ENCODE measurements at regions not wholly inside any gene's neighbourhood (a gene's known extent, or its start where the extent isn't known, plus 50 kb on each side); places are given as distances from the start of the nearest gene placed in this dataset.

DNA sequence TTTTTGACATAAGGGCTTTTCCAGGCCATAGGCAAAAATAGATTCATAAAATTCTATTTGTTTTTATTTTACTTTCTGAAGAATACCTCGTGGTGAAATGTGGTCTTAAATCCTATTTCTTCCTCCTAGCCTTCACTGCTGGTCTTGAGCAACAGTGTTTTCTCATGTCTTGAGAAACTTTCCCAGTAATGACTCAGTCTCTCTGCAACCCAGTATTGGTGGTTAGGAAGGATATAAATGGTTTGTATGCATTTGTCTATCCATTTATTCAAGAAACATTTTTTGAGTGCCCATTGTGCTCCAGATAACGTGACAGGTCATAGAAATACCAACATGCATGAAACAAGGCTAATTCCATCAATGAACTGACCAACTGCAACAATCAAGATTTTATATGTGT is 213.9 kb downstream of the TMEM114 start:
- no peaks in the 10 kb centered on the region for H3K36me3 Mint-ChIP-seq (ENCODE audit: low read depth)
- no peak for ATAC-seq
- no peaks in the 10 kb centered on the region for H3K36me3 ChIP-seq (ENCODE audit: insufficient read depth)
- no peaks in the 10 kb centered on the region for H3K27me3 ChIP-seq (ENCODE audit: insufficient read depth)
- no peak overlapping the region for H3K4me2 ChIP-seq
- no peaks in the 10 kb centered on the region for H3K79me2 ChIP-seq (replicated peaks; ENCODE audit: insufficient read depth)
- H3K4me3 ChIP-seq, result no peak overlapping the region
- H3K27me3 Mint-ChIP-seq (ENCODE audit: insufficient read depth, low read depth, poor library complexity), result no peaks in the 10 kb centered on the region
- H3K27ac Mint-ChIP-seq, result no peak overlapping the region
- H3K9me3 Mint-ChIP-seq, result peaks cover 2% of the 10 kb centered on the region; the same call in 2 of the 3 replicates
- no peaks in the 10 kb centered on the region for H4K20me1 ChIP-seq (replicated peaks; ENCODE audit: insufficient read depth)
- H2AFZ ChIP-seq, result no peak overlapping the region
- H3F3A ChIP-seq (replicated peaks; ENCODE audit: low read depth), result no peaks in the 10 kb centered on the region
- H3K4me1 Mint-ChIP-seq, result peaks cover 4% of the 10 kb centered on the region; the same call in 2 of the 3 replicates
- H3K27ac ChIP-seq (ENCODE audit: low read depth), result no peak overlapping the region
- H3K9me2 ChIP-seq (ENCODE audit: insufficient read depth), result peaks cover 3% of the 10 kb centered on the region; the same call in 1 of the 2 replicates
- TF ChIP-seq JUNB (IDR thresholded peaks at IDR 0.05; ENCODE audit: unreplicated experiment), result no peak
- no peak for TF ChIP-seq CREB1 (CRISPR knock-in tag; IDR thresholded peaks at IDR 0.05; ENCODE audit: low read depth)
- TF ChIP-seq, protein P1, sequence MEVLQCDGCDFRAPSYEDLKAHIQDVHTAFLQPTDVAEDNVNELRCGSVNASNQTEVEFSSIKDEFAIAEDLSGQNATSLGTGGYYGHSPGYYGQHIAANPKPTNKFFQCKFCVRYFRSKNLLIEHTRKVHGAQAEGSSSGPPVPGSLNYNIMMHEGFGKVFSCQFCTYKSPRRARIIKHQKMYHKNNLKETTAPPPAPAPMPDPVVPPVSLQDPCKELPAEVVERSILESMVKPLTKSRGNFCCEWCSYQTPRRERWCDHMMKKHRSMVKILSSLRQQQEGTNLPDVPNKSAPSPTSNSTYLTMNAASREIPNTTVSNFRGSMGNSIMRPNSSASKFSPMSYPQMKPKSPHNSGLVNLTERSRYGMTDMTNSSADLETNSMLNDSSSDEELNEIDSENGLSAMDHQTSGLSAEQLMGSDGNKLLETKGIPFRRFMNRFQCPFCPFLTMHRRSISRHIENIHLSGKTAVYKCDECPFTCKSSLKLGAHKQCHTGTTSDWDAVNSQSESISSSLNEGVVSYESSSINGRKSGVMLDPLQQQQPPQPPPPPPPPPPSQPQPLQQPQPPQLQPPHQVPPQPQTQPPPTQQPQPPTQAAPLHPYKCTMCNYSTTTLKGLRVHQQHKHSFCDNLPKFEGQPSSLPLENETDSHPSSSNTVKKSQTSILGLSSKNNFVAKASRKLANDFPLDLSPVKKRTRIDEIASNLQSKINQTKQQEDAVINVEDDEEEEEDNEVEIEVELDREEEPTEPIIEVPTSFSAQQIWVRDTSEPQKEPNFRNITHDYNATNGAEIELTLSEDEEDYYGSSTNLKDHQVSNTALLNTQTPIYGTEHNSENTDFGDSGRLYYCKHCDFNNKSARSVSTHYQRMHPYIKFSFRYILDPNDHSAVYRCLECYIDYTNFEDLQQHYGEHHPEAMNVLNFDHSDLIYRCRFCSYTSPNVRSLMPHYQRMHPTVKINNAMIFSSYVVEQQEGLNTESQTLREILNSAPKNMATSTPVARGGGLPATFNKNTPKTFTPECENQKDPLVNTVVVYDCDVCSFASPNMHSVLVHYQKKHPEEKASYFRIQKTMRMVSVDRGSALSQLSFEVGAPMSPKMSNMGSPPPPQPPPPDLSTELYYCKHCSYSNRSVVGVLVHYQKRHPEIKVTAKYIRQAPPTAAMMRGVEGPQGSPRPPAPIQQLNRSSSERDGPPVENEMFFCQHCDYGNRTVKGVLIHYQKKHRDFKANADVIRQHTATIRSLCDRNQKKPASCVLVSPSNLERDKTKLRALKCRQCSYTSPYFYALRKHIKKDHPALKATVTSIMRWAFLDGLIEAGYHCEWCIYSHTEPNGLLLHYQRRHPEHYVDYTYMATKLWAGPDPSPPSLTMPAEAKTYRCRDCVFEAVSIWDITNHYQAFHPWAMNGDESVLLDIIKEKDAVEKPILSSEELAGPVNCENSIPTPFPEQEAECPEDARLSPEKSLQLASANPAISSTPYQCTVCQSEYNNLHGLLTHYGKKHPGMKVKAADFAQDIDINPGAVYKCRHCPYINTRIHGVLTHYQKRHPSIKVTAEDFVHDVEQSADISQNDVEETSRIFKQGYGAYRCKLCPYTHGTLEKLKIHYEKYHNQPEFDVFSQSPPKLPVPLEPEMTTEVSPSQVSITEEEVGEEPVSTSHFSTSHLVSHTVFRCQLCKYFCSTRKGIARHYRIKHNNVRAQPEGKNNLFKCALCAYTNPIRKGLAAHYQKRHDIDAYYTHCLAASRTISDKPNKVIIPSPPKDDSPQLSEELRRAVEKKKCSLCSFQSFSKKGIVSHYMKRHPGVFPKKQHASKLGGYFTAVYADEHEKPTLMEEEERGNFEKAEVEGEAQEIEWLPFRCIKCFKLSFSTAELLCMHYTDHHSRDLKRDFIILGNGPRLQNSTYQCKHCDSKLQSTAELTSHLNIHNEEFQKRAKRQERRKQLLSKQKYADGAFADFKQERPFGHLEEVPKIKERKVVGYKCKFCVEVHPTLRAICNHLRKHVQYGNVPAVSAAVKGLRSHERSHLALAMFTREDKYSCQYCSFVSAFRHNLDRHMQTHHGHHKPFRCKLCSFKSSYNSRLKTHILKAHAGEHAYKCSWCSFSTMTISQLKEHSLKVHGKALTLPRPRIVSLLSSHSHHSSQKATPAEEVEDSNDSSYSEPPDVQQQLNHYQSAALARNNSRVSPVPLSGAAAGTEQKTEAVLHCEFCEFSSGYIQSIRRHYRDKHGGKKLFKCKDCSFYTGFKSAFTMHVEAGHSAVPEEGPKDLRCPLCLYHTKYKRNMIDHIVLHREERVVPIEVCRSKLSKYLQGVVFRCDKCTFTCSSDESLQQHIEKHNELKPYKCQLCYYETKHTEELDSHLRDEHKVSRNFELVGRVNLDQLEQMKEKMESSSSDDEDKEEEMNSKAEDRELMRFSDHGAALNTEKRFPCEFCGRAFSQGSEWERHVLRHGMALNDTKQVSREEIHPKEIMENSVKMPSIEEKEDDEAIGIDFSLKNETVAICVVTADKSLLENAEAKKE (CRISPR knock-in tag; IDR thresholded peaks at IDR 0.05), result no peak
- TF ChIP-seq, protein P2, sequence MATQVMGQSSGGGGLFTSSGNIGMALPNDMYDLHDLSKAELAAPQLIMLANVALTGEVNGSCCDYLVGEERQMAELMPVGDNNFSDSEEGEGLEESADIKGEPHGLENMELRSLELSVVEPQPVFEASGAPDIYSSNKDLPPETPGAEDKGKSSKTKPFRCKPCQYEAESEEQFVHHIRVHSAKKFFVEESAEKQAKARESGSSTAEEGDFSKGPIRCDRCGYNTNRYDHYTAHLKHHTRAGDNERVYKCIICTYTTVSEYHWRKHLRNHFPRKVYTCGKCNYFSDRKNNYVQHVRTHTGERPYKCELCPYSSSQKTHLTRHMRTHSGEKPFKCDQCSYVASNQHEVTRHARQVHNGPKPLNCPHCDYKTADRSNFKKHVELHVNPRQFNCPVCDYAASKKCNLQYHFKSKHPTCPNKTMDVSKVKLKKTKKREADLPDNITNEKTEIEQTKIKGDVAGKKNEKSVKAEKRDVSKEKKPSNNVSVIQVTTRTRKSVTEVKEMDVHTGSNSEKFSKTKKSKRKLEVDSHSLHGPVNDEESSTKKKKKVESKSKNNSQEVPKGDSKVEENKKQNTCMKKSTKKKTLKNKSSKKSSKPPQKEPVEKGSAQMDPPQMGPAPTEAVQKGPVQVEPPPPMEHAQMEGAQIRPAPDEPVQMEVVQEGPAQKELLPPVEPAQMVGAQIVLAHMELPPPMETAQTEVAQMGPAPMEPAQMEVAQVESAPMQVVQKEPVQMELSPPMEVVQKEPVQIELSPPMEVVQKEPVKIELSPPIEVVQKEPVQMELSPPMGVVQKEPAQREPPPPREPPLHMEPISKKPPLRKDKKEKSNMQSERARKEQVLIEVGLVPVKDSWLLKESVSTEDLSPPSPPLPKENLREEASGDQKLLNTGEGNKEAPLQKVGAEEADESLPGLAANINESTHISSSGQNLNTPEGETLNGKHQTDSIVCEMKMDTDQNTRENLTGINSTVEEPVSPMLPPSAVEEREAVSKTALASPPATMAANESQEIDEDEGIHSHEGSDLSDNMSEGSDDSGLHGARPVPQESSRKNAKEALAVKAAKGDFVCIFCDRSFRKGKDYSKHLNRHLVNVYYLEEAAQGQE (IDR thresholded peaks at IDR 0.05; ENCODE audit: unreplicated experiment), result no peak
- no peak for TF ChIP-seq EZH2 (IDR thresholded peaks at IDR 0.05; ENCODE audit: low read depth, unreplicated experiment)
- TF ChIP-seq STAT1 (IDR thresholded peaks at IDR 0.05; ENCODE audit: unreplicated experiment), result no peak
- TF ChIP-seq EZH2phosphoT487 (IDR thresholded peaks at IDR 0.05; ENCODE audit: unreplicated experiment), result no peak
- TF ChIP-seq, protein P3, sequence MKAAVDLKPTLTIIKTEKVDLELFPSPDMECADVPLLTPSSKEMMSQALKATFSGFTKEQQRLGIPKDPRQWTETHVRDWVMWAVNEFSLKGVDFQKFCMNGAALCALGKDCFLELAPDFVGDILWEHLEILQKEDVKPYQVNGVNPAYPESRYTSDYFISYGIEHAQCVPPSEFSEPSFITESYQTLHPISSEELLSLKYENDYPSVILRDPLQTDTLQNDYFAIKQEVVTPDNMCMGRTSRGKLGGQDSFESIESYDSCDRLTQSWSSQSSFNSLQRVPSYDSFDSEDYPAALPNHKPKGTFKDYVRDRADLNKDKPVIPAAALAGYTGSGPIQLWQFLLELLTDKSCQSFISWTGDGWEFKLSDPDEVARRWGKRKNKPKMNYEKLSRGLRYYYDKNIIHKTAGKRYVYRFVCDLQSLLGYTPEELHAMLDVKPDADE (IDR thresholded peaks at IDR 0.05), result no peak
- no peak for TF ChIP-seq NANOG (IDR thresholded peaks at IDR 0.05; ENCODE audit: borderline replicate concordance)
- TF ChIP-seq ZNF331 (CRISPR knock-in tag; IDR thresholded peaks at IDR 0.05; ENCODE audit: low read depth), result no peak
- no peak for TF ChIP-seq ZNF114 (CRISPR knock-in tag; IDR thresholded peaks at IDR 0.05)
- TF ChIP-seq, protein P4, sequence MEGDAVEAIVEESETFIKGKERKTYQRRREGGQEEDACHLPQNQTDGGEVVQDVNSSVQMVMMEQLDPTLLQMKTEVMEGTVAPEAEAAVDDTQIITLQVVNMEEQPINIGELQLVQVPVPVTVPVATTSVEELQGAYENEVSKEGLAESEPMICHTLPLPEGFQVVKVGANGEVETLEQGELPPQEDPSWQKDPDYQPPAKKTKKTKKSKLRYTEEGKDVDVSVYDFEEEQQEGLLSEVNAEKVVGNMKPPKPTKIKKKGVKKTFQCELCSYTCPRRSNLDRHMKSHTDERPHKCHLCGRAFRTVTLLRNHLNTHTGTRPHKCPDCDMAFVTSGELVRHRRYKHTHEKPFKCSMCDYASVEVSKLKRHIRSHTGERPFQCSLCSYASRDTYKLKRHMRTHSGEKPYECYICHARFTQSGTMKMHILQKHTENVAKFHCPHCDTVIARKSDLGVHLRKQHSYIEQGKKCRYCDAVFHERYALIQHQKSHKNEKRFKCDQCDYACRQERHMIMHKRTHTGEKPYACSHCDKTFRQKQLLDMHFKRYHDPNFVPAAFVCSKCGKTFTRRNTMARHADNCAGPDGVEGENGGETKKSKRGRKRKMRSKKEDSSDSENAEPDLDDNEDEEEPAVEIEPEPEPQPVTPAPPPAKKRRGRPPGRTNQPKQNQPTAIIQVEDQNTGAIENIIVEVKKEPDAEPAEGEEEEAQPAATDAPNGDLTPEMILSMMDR (conservative IDR thresholded peaks at IDR 0.05; ENCODE audit: low read depth in 2 of 2), result no peak
- no peak for TF ChIP-seq POLR2AphosphoS5 (IDR thresholded peaks at IDR 0.05; ENCODE audit: low read depth)
- H3K4me3 Mint-ChIP-seq, result no peak overlapping the region
- no peak for DNase-seq (ENCODE audit: low spot score)
- no peaks in the 10 kb centered on the region for H3K4me1 ChIP-seq (ENCODE audit: insufficient read depth)

Data from GM23338 (cell line).